GM23338 (cell line): ENCODE measurements at regions not wholly inside any gene's neighbourhood (a gene's known extent, or its start where the extent isn't known, plus 50 kb on each side); places are given as distances from the start of the nearest gene placed in this dataset.

Experiments
- ATAC-seq: fragments of 200-7000 bp; cut with Tn5 transposase; 3 replicates; pipeline ENCODE4 v1.9.1; 2020
- DNase-seq: peaks from one replicate; pipeline ENCODE4 v3.0.0-alpha.2; 2015; ENCODE audit warnings: low spot score
- H2AFZ ChIP-seq: fragments of 200-600 bp; sonication (generic); 2 replicates; pipeline ENCODE4 v1.8.0; 2016; ENCODE audit warnings: antibody characterized with exemption, mild to moderate bottlenecking, moderate library complexity
- H3F3A ChIP-seq: fragments of 200-600 bp; sonication (generic); replicated peaks from 2 replicates; pipeline ENCODE4 v1.8.0; 2017; ENCODE audit warnings: antibody characterized with exemption, mixed run types, low read depth
- H3K27ac ChIP-seq: fragments of 200-600 bp; sonication (generic); 2 replicates; pipeline ENCODE4 v1.6.1; 2016; ENCODE audit warnings: low read depth
- H3K27me3 ChIP-seq: fragments of 200-600 bp; sonication (generic); 2 replicates; pipeline ENCODE4 v1.8.0; 2016; ENCODE audit warnings: mild to moderate bottlenecking, mixed run types, moderate library complexity; ENCODE audit not compliant: insufficient read depth
- H3K36me3 ChIP-seq: fragments of 200-600 bp; sonication (generic); 2 replicates; pipeline ENCODE4 v1.8.0; 2016; ENCODE audit warnings: mild to moderate bottlenecking; ENCODE audit not compliant: insufficient read depth
- H3K4me1 ChIP-seq: fragments of 200-600 bp; sonication (generic); 2 replicates; pipeline ENCODE4 v1.8.0; 2016; ENCODE audit warnings: mild to moderate bottlenecking, moderate library complexity; ENCODE audit not compliant: insufficient read depth
- H3K4me2 ChIP-seq: fragments of 200-600 bp; sonication (generic); 2 replicates; pipeline ENCODE4 v1.7.1; 2017; ENCODE audit warnings: mixed run types
- H3K4me3 ChIP-seq: fragments of 200-600 bp; sonication (generic); 2 replicates; pipeline ENCODE4 v1.6.1; 2016; ENCODE audit warnings: mixed run types
- H3K79me2 ChIP-seq: fragments of 200-600 bp; sonication (generic); replicated peaks from 2 replicates; pipeline ENCODE4 v1.8.0; 2017; ENCODE audit warnings: mild to moderate bottlenecking; ENCODE audit not compliant: insufficient read depth
- H3K9me2 ChIP-seq: fragments of 200-600 bp; sonication (generic); 2 replicates; pipeline ENCODE4 v1.8.0; 2017; ENCODE audit not compliant: insufficient read depth
- H4K20me1 ChIP-seq: fragments of 200-600 bp; sonication (generic); replicated peaks from 2 replicates; pipeline ENCODE4 v1.8.0; 2017; ENCODE audit warnings: mild to moderate bottlenecking; ENCODE audit not compliant: insufficient read depth
- H3K27ac Mint-ChIP-seq: 2 replicates; pipeline ENCODE4 v1.8.0; 2020; ENCODE audit warnings: inconsistent platforms, mild to moderate bottlenecking, moderate library complexity, mixed read lengths
- H3K27me3 Mint-ChIP-seq: 3 replicates; pipeline ENCODE4 v1.8.0; 2022; ENCODE audit warnings: low read depth, mild to moderate bottlenecking, moderate library complexity, mixed read lengths, inconsistent platforms; ENCODE audit not compliant: insufficient read depth, poor library complexity
- H3K36me3 Mint-ChIP-seq: 3 replicates; pipeline ENCODE4 v1.8.0; 2021; ENCODE audit warnings: low read depth, mild to moderate bottlenecking, inconsistent platforms, moderate library complexity, mixed read lengths
- H3K4me1 Mint-ChIP-seq: 3 replicates; pipeline ENCODE4 v1.8.0; 2020; ENCODE audit warnings: mild to moderate bottlenecking, inconsistent platforms, mixed read lengths
- H3K4me3 Mint-ChIP-seq: 3 replicates; pipeline ENCODE4 v1.8.0; 2021; ENCODE audit warnings: moderate library complexity, mild to moderate bottlenecking, inconsistent platforms, mixed read lengths
- H3K9me3 Mint-ChIP-seq: 3 replicates; pipeline ENCODE4 v1.8.0; 2020; ENCODE audit warnings: moderate library complexity, mild to moderate bottlenecking, inconsistent platforms, mixed read lengths
- CREB1 ChIP-seq: fragments of 250-450 bp; sonication (Bioruptor Pico); IDR thresholded peaks from 2 replicates; pipeline ENCODE4 v1.5.0; 2020; ENCODE audit warnings: low read depth, mild to moderate bottlenecking, moderate library complexity
- EZH2 ChIP-seq: fragments of 200-600 bp; sonication (generic); IDR thresholded peaks from one replicate; pipeline ENCODE4 v1.8.0; 2017; ENCODE audit warnings: antibody characterized with exemption, mild to moderate bottlenecking, low read depth; ENCODE audit not compliant: unreplicated experiment
- EZH2phosphoT487 ChIP-seq: fragments of 200-600 bp; sonication (generic); IDR thresholded peaks from one replicate; pipeline ENCODE4 v1.8.1; 2018; ENCODE audit warnings: antibody characterized with exemption; ENCODE audit not compliant: unreplicated experiment
- JUNB ChIP-seq: IDR thresholded peaks from one replicate; pipeline ENCODE4 v1.6.1; 2016; ENCODE audit warnings: antibody characterized with exemption; ENCODE audit not compliant: unreplicated experiment
- POLR2AphosphoS5 ChIP-seq: IDR thresholded peaks from 2 replicates; pipeline ENCODE4 v1.6.1; 2016; ENCODE audit warnings: antibody characterized with exemption, low read depth
- TF ChIP-seq, protein P1 (sequence below): fragments of 250-450 bp; sonication (Bioruptor Pico); IDR thresholded peaks from 2 replicates; pipeline ENCODE4 v1.5.0; 2020; ENCODE audit warnings: mild to moderate bottlenecking, moderate library complexity
- TF ChIP-seq, protein P2 (sequence below): IDR thresholded peaks from 2 replicates; pipeline ENCODE4 v1.6.1; 2016; ENCODE audit warnings: antibody characterized with exemption

DNA sequence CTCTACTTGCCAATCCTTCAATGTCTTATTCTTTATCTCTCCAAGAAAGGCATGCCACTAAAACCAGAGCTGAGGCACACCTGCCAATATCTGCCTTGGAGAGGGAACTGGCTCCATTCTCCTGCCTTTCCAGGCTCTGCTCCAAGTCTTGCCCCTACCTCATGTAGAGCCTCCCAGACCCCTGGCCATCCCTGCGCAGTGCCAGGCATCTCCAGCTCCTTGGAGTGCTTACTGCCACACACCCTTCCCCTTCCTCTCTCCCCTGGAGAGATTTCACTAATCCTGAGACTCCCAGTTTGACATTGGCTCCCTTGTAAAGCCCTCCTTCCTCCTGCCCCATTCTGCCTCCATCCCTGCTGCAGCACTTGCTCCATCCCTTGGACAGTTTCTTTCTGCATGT lies 255.2 kb upstream of the ZMIZ1 start (continued):
- TF ChIP-seq, protein P1, sequence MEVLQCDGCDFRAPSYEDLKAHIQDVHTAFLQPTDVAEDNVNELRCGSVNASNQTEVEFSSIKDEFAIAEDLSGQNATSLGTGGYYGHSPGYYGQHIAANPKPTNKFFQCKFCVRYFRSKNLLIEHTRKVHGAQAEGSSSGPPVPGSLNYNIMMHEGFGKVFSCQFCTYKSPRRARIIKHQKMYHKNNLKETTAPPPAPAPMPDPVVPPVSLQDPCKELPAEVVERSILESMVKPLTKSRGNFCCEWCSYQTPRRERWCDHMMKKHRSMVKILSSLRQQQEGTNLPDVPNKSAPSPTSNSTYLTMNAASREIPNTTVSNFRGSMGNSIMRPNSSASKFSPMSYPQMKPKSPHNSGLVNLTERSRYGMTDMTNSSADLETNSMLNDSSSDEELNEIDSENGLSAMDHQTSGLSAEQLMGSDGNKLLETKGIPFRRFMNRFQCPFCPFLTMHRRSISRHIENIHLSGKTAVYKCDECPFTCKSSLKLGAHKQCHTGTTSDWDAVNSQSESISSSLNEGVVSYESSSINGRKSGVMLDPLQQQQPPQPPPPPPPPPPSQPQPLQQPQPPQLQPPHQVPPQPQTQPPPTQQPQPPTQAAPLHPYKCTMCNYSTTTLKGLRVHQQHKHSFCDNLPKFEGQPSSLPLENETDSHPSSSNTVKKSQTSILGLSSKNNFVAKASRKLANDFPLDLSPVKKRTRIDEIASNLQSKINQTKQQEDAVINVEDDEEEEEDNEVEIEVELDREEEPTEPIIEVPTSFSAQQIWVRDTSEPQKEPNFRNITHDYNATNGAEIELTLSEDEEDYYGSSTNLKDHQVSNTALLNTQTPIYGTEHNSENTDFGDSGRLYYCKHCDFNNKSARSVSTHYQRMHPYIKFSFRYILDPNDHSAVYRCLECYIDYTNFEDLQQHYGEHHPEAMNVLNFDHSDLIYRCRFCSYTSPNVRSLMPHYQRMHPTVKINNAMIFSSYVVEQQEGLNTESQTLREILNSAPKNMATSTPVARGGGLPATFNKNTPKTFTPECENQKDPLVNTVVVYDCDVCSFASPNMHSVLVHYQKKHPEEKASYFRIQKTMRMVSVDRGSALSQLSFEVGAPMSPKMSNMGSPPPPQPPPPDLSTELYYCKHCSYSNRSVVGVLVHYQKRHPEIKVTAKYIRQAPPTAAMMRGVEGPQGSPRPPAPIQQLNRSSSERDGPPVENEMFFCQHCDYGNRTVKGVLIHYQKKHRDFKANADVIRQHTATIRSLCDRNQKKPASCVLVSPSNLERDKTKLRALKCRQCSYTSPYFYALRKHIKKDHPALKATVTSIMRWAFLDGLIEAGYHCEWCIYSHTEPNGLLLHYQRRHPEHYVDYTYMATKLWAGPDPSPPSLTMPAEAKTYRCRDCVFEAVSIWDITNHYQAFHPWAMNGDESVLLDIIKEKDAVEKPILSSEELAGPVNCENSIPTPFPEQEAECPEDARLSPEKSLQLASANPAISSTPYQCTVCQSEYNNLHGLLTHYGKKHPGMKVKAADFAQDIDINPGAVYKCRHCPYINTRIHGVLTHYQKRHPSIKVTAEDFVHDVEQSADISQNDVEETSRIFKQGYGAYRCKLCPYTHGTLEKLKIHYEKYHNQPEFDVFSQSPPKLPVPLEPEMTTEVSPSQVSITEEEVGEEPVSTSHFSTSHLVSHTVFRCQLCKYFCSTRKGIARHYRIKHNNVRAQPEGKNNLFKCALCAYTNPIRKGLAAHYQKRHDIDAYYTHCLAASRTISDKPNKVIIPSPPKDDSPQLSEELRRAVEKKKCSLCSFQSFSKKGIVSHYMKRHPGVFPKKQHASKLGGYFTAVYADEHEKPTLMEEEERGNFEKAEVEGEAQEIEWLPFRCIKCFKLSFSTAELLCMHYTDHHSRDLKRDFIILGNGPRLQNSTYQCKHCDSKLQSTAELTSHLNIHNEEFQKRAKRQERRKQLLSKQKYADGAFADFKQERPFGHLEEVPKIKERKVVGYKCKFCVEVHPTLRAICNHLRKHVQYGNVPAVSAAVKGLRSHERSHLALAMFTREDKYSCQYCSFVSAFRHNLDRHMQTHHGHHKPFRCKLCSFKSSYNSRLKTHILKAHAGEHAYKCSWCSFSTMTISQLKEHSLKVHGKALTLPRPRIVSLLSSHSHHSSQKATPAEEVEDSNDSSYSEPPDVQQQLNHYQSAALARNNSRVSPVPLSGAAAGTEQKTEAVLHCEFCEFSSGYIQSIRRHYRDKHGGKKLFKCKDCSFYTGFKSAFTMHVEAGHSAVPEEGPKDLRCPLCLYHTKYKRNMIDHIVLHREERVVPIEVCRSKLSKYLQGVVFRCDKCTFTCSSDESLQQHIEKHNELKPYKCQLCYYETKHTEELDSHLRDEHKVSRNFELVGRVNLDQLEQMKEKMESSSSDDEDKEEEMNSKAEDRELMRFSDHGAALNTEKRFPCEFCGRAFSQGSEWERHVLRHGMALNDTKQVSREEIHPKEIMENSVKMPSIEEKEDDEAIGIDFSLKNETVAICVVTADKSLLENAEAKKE (CRISPR knock-in tag): no peak
- TF ChIP-seq EZH2phosphoT487 (no peak), POLR2AphosphoS5 (no peak)
- TF ChIP-seq, protein P2, sequence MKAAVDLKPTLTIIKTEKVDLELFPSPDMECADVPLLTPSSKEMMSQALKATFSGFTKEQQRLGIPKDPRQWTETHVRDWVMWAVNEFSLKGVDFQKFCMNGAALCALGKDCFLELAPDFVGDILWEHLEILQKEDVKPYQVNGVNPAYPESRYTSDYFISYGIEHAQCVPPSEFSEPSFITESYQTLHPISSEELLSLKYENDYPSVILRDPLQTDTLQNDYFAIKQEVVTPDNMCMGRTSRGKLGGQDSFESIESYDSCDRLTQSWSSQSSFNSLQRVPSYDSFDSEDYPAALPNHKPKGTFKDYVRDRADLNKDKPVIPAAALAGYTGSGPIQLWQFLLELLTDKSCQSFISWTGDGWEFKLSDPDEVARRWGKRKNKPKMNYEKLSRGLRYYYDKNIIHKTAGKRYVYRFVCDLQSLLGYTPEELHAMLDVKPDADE: no peak

DNA sequence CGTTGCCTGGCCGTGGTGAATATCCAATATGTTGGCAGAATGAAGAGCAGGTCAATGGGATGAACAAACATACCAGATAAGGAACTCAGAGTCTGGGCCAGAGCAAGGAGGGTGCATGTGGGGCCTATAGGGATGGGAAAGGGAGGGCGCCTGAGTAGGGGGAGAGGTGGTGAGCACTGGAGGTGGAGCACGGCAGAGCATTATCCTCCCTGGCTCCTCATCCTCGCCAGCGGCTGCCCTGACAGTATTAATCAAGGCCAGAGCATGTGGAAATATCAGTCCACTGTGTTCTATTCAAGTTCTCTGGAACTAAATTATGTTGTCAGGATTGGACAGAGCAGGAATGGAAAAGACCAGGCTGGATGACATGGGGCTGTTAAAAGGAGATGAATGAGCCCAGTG lies 254.8 kb upstream of the ZMIZ1 start:
- Histone ChIP-seq H3K4me3 (no peak overlapping the region), H3K9me2 (peaks cover 3% of the 10 kb centered on the region; the same call in 1 of the 2 replicates), H3K36me3 (no peaks in the 10 kb centered on the region), H3F3A (no peaks in the 10 kb centered on the region), H3K4me2 (no peak overlapping the region), H4K20me1 (no peaks in the 10 kb centered on the region), H3K27me3 (no peaks in the 10 kb centered on the region), H2AFZ (no peak overlapping the region), H3K4me1 (peaks cover 17% of the 10 kb centered on the region), H3K27ac (no peak overlapping the region), H3K79me2 (no peaks in the 10 kb centered on the region)
- Mint-ChIP-seq H3K36me3 (no peaks in the 10 kb centered on the region), H3K9me3 (no peaks in the 10 kb centered on the region; the same call in 2 of the 3 replicates), H3K4me1 (peaks cover 14% of the 10 kb centered on the region), H3K27ac (no peak overlapping the region), H3K4me3 (no peak overlapping the region), H3K27me3 (peaks cover 7% of the 10 kb centered on the region)
- no peak for DNase-seq
- ATAC-seq: no peak
- TF ChIP-seq, protein P1 (CRISPR knock-in tag): no peak
- TF ChIP-seq CREB1 (CRISPR knock-in tag): no peak
- TF ChIP-seq JUNB: no peak
- TF ChIP-seq EZH2phosphoT487: no peak
- TF ChIP-seq POLR2AphosphoS5: no peak
- TF ChIP-seq EZH2: no peak
